ENCODE measurements at regions not wholly inside any gene's neighbourhood (a gene's known extent, or its start where the extent isn't known, plus 50 kb on each side); places are given as distances from the start of the nearest gene placed in this dataset.
A peak's percentile ranks its signal among the peaks of the same experiment; 100 is the strongest.

GRCh38 chr19:27833031-27833430 lies 1379.9 kb downstream of the UQCRFS1 start:
- H3K4me2 ChIP-seq (ENCODE audit: control insufficient read depth, insufficient read depth): no peak overlapping the region
- no peaks in the 10 kb centered on the region for H3K36me3 ChIP-seq (ENCODE audit: control insufficient read depth in 2 of 2, insufficient read depth in 2 of 2, low read length in 1 of 2)
- FAIRE-seq: no peak
- no peak overlapping the region for H2AFZ ChIP-seq (ENCODE audit: control insufficient read depth, low read depth, low read length)
- no peak overlapping the region for H3K27ac ChIP-seq (ENCODE audit: control insufficient read depth, insufficient read depth)
- RAD21 ChIA-PET (ENCODE audit: unreplicated experiment): no interaction called here
- no peaks in the 10 kb centered on the region for H3K4me1 ChIP-seq (ENCODE audit: control insufficient read depth, insufficient read depth, low read length)
- POLR2A ChIA-PET: no interaction called here
- no peak overlapping the region for H3K4me3 ChIP-seq
- no TSS peak for BruUV-seq (replicated peaks)
- CTCF ChIA-PET: no interaction called here
- intact Hi-C loops (cut with micrococcal nuclease; ENCODE audit: unreplicated experiment): no loop called here
- in situ Hi-C loops (cut with MboI): no loop called here
- ATAC-seq: no peak
- no peak for TF ChIP-seq POLR2AphosphoS5 (IDR thresholded peaks at IDR 0.05; ENCODE audit: low read length)
- TF ChIP-seq NFIC (IDR thresholded peaks at IDR 0.05; ENCODE audit: low read depth, low read length): no peak
- TF ChIP-seq CHD2 (IDR thresholded peaks at IDR 0.05; ENCODE audit: borderline replicate concordance, low read depth, low read length): no peak
- no peak for TF ChIP-seq EGR1 (IDR thresholded peaks at IDR 0.05; ENCODE audit: borderline replicate concordance in 1 of 2, low read depth in 2 of 2, low read length in 2 of 2)
- no peaks in the 10 kb centered on the region for H3K27me3 ChIP-seq (replicated peaks in 1 of 2; ENCODE audit: control insufficient read depth in 2 of 2, insufficient read depth in 2 of 2, low read length in 1 of 2)
- SMC1A ChIA-PET (ENCODE audit: uncharacterized antibody, unreplicated experiment): no interaction called here
- no peaks in the 10 kb centered on the region for H3K9me3 ChIP-seq (replicated peaks; ENCODE audit: control insufficient read depth, insufficient read depth, low read length)
- WGBS (ENCODE audit: insufficient coverage, insufficient replicate concordance, low lambda C conversion rate, missing lambda C conversion rate): 5% methylated on average over 1 of the region's 1 CpG
- no peaks in the 10 kb centered on the region for H3K79me2 ChIP-seq (ENCODE audit: control insufficient read depth, insufficient read depth, low read length)
- DNase-seq (ENCODE audit: low read depth, low spot score): no peak
- H4K20me1 ChIP-seq (ENCODE audit: control insufficient read depth, insufficient read depth): no peaks in the 10 kb centered on the region
- H3K9ac ChIP-seq (ENCODE audit: control insufficient read depth, insufficient read depth, low read length): no peak overlapping the region

GRCh38 chr19:27828829-27829228 lies 1384.1 kb downstream of the UQCRFS1 start:
- Histone ChIP-seq H3K9me3 (replicated peaks; ENCODE audit: control insufficient read depth, insufficient read depth, low read length) (no peaks in the 10 kb centered on the region), H3K27me3 (replicated peaks in 1 of 2; ENCODE audit: control insufficient read depth in 2 of 2, insufficient read depth in 2 of 2, low read length in 1 of 2) (no peaks in the 10 kb centered on the region), H3K4me1 (ENCODE audit: control insufficient read depth, insufficient read depth, low read length) (no peaks in the 10 kb centered on the region), H2AFZ (ENCODE audit: control insufficient read depth, low read depth, low read length) (no peak overlapping the region), H3K27ac (ENCODE audit: control insufficient read depth, insufficient read depth) (no peak overlapping the region), H4K20me1 (ENCODE audit: control insufficient read depth, insufficient read depth) (no peaks in the 10 kb centered on the region), H3K79me2 (ENCODE audit: control insufficient read depth, insufficient read depth, low read length) (no peaks in the 10 kb centered on the region), H3K9ac (ENCODE audit: control insufficient read depth, insufficient read depth, low read length) (no peak overlapping the region), H3K4me3 (no peak overlapping the region), H3K4me2 (ENCODE audit: control insufficient read depth, insufficient read depth) (no peak overlapping the region), H3K36me3 (ENCODE audit: control insufficient read depth in 2 of 2, insufficient read depth in 2 of 2, low read length in 1 of 2) (no peaks in the 10 kb centered on the region)
- ChIA-PET SMC1A (ENCODE audit: uncharacterized antibody, unreplicated experiment) (no interaction called here), RAD21 (ENCODE audit: unreplicated experiment) (no interaction called here), POLR2A (no interaction called here), CTCF (no interaction called here)
- TF ChIP-seq EGR1 (IDR thresholded peaks at IDR 0.05; ENCODE audit: borderline replicate concordance in 1 of 2, low read depth in 2 of 2, low read length in 2 of 2) (no peak), SPI1 (IDR thresholded peaks at IDR 0.05; ENCODE audit: borderline replicate concordance, insufficient read depth, low read depth, low read length) (peak; percentile 28; the same call in 1 of the 2 replicates)
- in situ Hi-C loops (cut with MboI) (no loop called here), intact Hi-C loops (cut with micrococcal nuclease; ENCODE audit: unreplicated experiment) (no loop called here)
- 35% methylated on average over 3 of the region's 3 CpGs for WGBS (ENCODE audit: insufficient coverage, insufficient replicate concordance, low lambda C conversion rate, missing lambda C conversion rate)
- BruUV-seq (replicated peaks): no TSS peak
- FAIRE-seq (no peak), ATAC-seq (no peak), DNase-seq (ENCODE audit: low read depth, low spot score) (no peak)
